Urinary bladder (tissue), 3 donors: ENCODE measurements at regions not wholly inside any gene's neighbourhood (a gene's known extent, or its start where the extent isn't known, plus 50 kb on each side); places are given as distances from the start of the nearest gene placed in this dataset.

Experiments
- DNase-seq: peaks from one replicate; pipeline ENCODE4 v3.0.0-alpha.2; 2015; ENCODE audit errors: extremely low spot score
- H3K27ac ChIP-seq: one replicate; pipeline ENCODE4 v1.5.1; 2013; ENCODE audit warnings: low read depth, mild to moderate bottlenecking, moderate library complexity
- H3K36me3 ChIP-seq: one replicate; pipeline ENCODE4 v1.6.1; 2013; ENCODE audit warnings: mild to moderate bottlenecking, moderate library complexity; ENCODE audit not compliant: insufficient read depth
- H3K4me1 ChIP-seq: one replicate; pipeline ENCODE4 v1.6.1; 2013; ENCODE audit warnings: mild to moderate bottlenecking, moderate library complexity; ENCODE audit not compliant: insufficient read depth
- H3K4me3 ChIP-seq: one replicate; pipeline ENCODE4 v1.5.1; 2013; ENCODE audit warnings: low read depth, low read length
- WGBS: extraction: QIAGEN DNeasy Blood & Tissue Kit; methylation state at CpG from one replicate; pipeline ENCODE4 v1.1.7; 2013; 5-methylcytosine and 5-hydroxymethylcytosine counted together
- donor health status: healthy with polysubstance abuse.
- donor health status: healthy.

- Histone ChIP-seq H3K4me1 (no peaks in the 10 kb centered on the region), H3K36me3 (no peaks in the 10 kb centered on the region), H3K27ac (no peak overlapping the region), H3K4me3 (no peak overlapping the region)
- no peak for DNase-seq
- whole genome bisulfite sequencing, result 44% methylated on average over 2 of the region's 2 CpGs
These were observed 105.5 kb downstream of the ZC3H11B start for GRCh38 chr1:219507437-219507836.

- H3K27ac ChIP-seq, result no peak overlapping the region
- DNase-seq, result no peak
- no peaks in the 10 kb centered on the region for H3K36me3 ChIP-seq
- no peaks in the 10 kb centered on the region for H3K4me1 ChIP-seq
- WGBS, result 90% methylated on average over 1 of the region's 1 CpG
- no peak overlapping the region for H3K4me3 ChIP-seq
These were observed 106.0 kb downstream of the ZC3H11B start for GRCh38 chr1:219506936-219507335.

- H3K36me3 ChIP-seq, result no peaks in the 10 kb centered on the region
- H3K27ac ChIP-seq, result no peak overlapping the region
- H3K4me3 ChIP-seq, result no peak overlapping the region
- no peak for DNase-seq
- WGBS, result 54% methylated on average over 4 of the region's 4 CpGs
- no peaks in the 10 kb centered on the region for H3K4me1 ChIP-seq
These were observed 106.4 kb downstream of the ZC3H11B start for GRCh38 chr1:219506473-219506899.

- no peaks in the 10 kb centered on the region for H3K4me1 ChIP-seq
- no peaks in the 10 kb centered on the region for H3K36me3 ChIP-seq
- no peak overlapping the region for H3K27ac ChIP-seq
- H3K4me3 ChIP-seq, result no peak overlapping the region
- 78% methylated on average over 3 of the region's 3 CpGs for whole genome bisulfite sequencing
- no peak for DNase-seq
These were observed 107.0 kb downstream of the ZC3H11B start for GRCh38 chr1:219505886-219506285.

GRCh38 chr1:219503604-219504003 lies 109.3 kb downstream of the ZC3H11B start:
- no peaks in the 10 kb centered on the region for H3K4me1 ChIP-seq
- no peak overlapping the region for H3K27ac ChIP-seq
- DNase-seq, result no peak
- no peak overlapping the region for H3K4me3 ChIP-seq
- WGBS, result 71% methylated on average over 4 of the region's 4 CpGs
- no peaks in the 10 kb centered on the region for H3K36me3 ChIP-seq

- Histone ChIP-seq H3K4me1 (no peaks in the 10 kb centered on the region), H3K27ac (no peak overlapping the region), H3K36me3 (no peaks in the 10 kb centered on the region), H3K4me3 (no peak overlapping the region)
- no peak for DNase-seq
- WGBS, result 92% methylated on average over 6 of the region's 6 CpGs
These were observed 112.5 kb downstream of the ZC3H11B start for GRCh38 chr1:219500327-219500897.

- Histone ChIP-seq H3K4me1 (no peaks in the 10 kb centered on the region), H3K27ac (no peak overlapping the region), H3K4me3 (no peak overlapping the region), H3K36me3 (no peaks in the 10 kb centered on the region)
- WGBS, result 90% methylated on average over 1 of the region's 1 CpG
- no peak for DNase-seq
These were observed 114.2 kb downstream of the ZC3H11B start for GRCh38 chr1:219498666-219499065.

GRCh38 chr1:219495737-219496408 lies 117.0 kb downstream of the ZC3H11B start:
- WGBS, result 70% methylated on average over 6 of the region's 6 CpGs
- no peak for DNase-seq

GRCh38 chr1:219492717-219493116 lies 120.2 kb downstream of the ZC3H11B start:
- no peaks in the 10 kb centered on the region for H3K4me1 ChIP-seq
- WGBS, result 38% methylated on average over 3 of the region's 3 CpGs
- H3K36me3 ChIP-seq, result no peaks in the 10 kb centered on the region
- no peak overlapping the region for H3K4me3 ChIP-seq
- H3K27ac ChIP-seq, result no peak overlapping the region
- DNase-seq, result no peak

More at GRCh38 chr1:219495737-219496408, 117.0 kb downstream of the ZC3H11B start:
- Histone ChIP-seq H3K4me1 (no peaks in the 10 kb centered on the region), H3K27ac (no peak overlapping the region), H3K36me3 (no peaks in the 10 kb centered on the region), H3K4me3 (no peak overlapping the region)

GRCh38 chr1:219490566-219490965 lies 122.3 kb downstream of the ZC3H11B start:
- Histone ChIP-seq H3K27ac (no peak overlapping the region), H3K4me3 (no peak overlapping the region)

GRCh38 chr1:219489636-219490035 lies 123.3 kb downstream of the ZC3H11B start:
- no peak for DNase-seq
- Histone ChIP-seq H3K4me3 (no peak overlapping the region), H3K4me1 (no peaks in the 10 kb centered on the region), H3K36me3 (no peaks in the 10 kb centered on the region), H3K27ac (no peak overlapping the region)
- WGBS, result 78% methylated on average over 2 of the region's 2 CpGs

More at GRCh38 chr1:219490566-219490965, 122.3 kb downstream of the ZC3H11B start:
- Histone ChIP-seq H3K4me1 (no peaks in the 10 kb centered on the region), H3K36me3 (no peaks in the 10 kb centered on the region)
- no peak for DNase-seq
- WGBS, result 90% methylated on average over 1 of the region's 1 CpG

GRCh38 chr1:219488275-219488674 lies 124.6 kb downstream of the ZC3H11B start:
- no peaks in the 10 kb centered on the region for H3K4me1 ChIP-seq
- no peak for DNase-seq
- no peak overlapping the region for H3K4me3 ChIP-seq
- no peak overlapping the region for H3K27ac ChIP-seq
- WGBS, result 80% methylated on average over 1 of the region's 1 CpG
- H3K36me3 ChIP-seq, result no peaks in the 10 kb centered on the region

GRCh38 chr1:219483530-219483929 lies 129.4 kb downstream of the ZC3H11B start:
- Histone ChIP-seq H3K27ac (no peak overlapping the region), H3K4me3 (no peak overlapping the region), H3K36me3 (no peaks in the 10 kb centered on the region), H3K4me1 (no peaks in the 10 kb centered on the region)
- DNase-seq, result no peak
- WGBS, result 93% methylated on average over 1 of the region's 1 CpG

- WGBS, result 96% methylated on average over 10 of the region's 10 CpGs
- Histone ChIP-seq H3K4me1 (no peaks in the 10 kb centered on the region), H3K36me3 (no peaks in the 10 kb centered on the region), H3K27ac (no peak overlapping the region), H3K4me3 (no peak overlapping the region)
- no peak for DNase-seq
These were observed 132.9 kb downstream of the ZC3H11B start for GRCh38 chr1:219480011-219480410.
